Glomerular endothelial cell (primary cell): ENCODE measurements at regions not wholly inside any gene's neighbourhood (a gene's known extent, or its start where the extent isn't known, plus 50 kb on each side); places are given as distances from the start of the nearest gene placed in this dataset.
"Not testable (repeated sequence)": the region's sequence is repeated elsewhere in the genome, so short reads cannot be mapped to it uniquely, and the experiment has no call there.

ENCODE experiments used
- DNase-seq: peaks from one replicate; pipeline ENCODE4 v3.0.0-alpha.2; 2011; ENCODE audit warnings: low read depth, low spot score; ENCODE audit errors: extremely low read depth

GRCh38 chr15:96466389-96466947 lies 136.0 kb downstream of the NR2F2 start:
- no peak for DNase-seq

DNA sequence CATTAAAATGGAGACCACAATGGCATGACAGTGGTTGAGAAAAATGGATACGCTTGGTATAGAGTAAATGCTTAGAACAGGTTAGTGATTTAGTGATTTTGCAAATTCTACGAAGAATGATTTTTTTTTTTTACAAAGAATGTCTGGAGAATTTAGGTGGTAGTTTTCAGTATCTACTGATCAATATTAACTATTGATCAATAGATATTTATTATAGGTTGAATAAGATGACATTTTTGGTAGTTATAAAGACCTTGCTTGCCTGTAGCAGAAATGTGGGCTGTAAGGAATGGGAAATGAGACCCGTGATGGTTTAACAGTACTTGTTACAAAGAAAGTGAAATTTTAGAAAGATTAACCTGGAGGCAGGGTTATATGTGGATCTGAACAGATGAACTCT lies 137.5 kb downstream of the NR2F2 start:
- no peak for DNase-seq

GRCh38 chr15:96470681-96471310 lies 140.3 kb downstream of the NR2F2 start:
- DNase-seq = no peak

DNA sequence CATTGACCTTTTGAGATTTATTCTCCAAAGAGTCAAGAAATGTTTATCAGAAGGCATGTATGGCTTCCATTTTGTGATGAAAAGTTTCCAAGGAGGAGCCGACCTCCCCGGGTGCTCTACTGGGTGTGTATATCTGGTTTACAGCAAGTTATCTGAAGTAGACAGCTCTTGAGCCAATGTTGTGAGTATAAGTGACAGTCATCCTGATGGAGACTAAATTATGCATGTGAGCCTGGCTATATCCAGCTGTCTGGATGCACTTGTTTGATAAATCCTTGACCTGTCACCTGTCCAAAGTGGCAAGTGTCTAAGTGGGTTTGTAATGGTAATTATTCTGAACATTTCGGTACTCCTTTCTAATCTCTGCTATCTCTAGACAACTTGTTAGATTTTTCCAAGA lies 142.2 kb downstream of the NR2F2 start:
- DNase-seq = no peak

GRCh38 chr15:96473556-96473955 lies 143.1 kb downstream of the NR2F2 start:
- no peak for DNase-seq

- no peak for DNase-seq
These were observed 143.7 kb downstream of the NR2F2 start for GRCh38 chr15:96474231-96474664.

GRCh38 chr15:96477227-96477626 lies 146.7 kb downstream of the NR2F2 start:
- DNase-seq = no peak

DNA sequence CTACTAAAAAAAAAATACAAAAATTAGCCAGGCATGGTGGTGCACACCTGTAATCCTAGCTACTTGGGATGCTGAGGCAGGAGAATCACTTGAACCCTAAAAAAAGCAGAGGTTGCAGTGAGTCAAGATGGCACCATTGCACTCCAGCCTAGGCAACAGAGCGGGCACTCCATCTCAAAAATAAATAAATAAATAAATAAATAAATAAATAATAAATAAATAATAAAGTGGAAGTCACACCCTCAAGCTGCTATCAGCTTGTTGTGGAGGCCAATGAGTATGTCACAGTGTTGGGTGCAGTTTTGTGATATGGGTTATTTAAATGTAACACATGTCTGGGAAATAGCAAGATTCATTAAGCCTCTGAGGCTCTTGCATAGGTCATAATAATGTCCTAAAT lies 153.9 kb downstream of the NR2F2 start:
- DNase-seq = not testable (repeated sequence)

GRCh38 chr15:96484830-96485229 lies 154.3 kb downstream of the NR2F2 start:
- DNase-seq = no peak

- no peak for DNase-seq
These were observed 156.7 kb downstream of the NR2F2 start for GRCh38 chr15:96487245-96487644.

DNA sequence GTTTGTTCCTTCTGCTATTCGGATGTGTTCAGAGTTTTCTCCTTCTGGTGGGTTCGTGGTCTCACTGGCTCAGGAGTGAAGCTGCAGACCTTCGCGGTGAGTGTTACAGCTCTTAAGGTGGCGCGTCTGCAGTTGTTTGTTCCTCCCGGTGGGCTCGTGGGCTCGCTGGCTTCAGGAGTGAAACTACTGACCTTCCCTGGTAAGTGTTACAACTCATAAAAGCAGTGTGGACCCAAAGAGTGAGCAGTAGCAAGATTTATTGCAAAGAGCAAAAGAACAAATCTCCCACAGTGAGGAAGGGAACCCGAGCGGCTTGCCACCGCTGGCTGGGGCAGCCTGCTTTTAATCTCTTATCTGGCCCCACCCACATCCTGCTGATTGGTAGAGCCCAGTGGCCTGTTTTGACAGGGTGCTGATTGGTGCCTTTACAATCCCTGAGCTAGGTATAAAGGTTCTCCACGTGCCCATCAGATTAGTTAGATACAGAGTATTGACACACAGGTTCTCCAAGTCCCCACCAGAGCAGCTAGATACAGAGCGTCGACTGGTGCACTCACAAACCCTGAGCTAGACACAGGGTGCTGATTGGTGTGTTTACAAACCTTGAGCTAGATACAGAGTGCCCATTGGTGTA lies 160.7 kb downstream of the NR2F2 start:
- not testable (repeated sequence) for DNase-seq

DNA sequence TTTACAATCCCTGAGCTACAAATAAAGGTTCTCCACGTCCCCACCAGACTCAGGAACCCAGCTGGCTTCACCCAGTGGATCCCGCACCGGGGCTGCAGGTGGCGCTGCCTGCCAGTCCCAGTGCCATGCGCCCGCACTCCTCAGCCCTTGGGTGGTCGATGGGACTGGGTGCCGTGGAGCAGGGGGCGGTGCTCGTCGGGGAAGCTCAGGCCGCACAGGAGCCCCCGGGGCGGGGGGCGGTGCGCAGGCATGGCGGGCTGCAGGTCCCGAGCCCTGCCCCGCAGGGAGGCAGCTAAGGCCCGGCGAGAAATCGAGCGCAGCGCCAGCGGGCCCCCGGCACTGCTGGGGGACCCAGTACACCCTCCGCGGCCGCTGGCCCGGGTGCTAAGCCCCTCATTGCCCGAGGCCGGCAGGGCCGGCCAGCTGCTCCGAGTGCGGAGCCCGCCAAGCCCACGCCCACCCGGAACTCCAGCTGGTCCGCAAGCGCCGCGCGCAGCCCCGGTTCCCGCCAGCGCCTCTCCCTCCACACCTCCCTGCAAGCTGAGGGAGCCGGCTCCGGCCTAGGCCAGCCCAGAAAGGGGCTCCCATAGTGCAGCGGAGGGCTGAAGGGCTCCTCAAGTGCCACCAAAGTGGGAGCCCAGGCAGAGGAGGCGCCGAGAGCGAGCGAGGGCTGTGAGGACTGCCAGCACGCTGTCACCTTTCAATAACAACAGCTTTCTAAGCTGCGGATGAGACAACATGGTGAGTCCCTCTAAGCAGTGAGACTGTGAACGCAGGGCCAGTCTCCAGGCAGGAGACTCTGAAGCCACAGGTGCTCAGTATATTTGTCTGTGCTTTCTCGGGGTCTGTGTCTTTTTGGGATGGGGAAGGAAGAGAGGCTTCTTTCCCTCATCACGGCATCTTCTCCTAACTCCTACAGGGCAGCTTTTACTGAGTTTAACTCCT lies 161.5 kb downstream of the NR2F2 start:
- DNase-seq = not testable (repeated sequence)

DNA sequence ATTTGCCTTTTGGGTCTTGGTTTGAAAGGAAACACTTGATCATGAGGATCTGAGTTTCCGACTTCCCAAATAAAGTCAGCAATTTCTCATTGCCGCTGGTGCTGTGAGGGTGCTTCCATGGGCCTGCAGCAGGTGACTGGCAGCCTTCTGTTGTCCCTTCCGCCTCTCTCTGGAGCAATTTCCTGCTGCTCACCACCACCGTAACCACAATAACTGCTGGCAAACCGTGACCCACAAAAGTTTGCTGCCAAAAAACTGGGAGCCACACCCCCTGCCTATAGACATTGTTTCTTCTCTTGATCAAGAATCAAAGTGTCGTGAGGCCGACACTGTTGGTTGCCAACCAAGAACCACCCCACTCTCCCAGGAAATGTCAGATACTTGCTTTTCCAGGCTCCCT lies 164.0 kb downstream of the NR2F2 start:
- DNase-seq = no peak

DNA sequence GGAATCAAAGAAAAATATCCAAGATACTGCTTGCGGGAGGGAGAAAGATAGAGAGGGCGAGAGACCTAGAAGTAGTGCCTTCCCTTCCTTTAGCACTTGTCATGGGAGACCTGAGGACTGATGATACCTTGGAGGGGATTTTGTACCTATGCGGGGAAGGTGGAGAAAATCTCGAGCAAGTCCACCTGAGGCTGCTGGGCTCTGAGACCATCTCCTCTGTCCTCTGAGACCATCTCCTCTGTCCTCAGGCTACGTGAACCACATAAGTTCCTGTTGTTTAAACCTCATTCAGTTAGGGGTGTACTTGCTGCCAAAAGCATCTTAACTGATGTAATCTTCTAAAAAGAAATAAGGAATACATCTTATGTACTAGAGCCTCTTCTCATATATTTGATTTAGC lies 164.9 kb downstream of the NR2F2 start:
- no peak for DNase-seq

GRCh38 chr15:96497951-96498350 lies 167.5 kb downstream of the NR2F2 start:
- no peak for DNase-seq

DNA sequence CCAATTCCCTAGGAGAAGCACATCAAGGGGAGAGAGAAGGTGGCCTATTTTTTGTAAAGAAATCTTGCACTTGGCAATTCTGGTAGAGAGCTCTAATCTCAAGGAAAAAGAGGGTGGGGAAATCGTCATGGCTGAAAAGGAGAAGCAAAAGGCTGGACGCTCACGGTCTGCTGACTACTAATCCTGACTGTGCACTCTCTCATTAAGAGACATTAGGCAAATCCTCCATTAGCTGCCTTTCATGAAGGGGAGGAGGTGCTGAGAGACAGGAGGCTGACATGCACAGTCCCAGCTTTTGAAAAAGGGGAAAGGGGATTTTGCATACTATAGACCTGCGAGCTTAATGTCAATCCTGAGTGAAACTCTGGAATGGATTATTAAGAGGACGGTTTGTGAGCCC lies 170.0 kb downstream of the NR2F2 start:
- no peak for DNase-seq

- no peak for DNase-seq
These were observed 170.9 kb downstream of the NR2F2 start for GRCh38 chr15:96501362-96501761.

- DNase-seq = no peak
These were observed 171.7 kb downstream of the NR2F2 start for GRCh38 chr15:96502196-96502595.

- no peak for DNase-seq
These were observed 172.8 kb downstream of the NR2F2 start for GRCh38 chr15:96503276-96503675.

- DNase-seq = no peak
These were observed 173.9 kb downstream of the NR2F2 start for GRCh38 chr15:96504371-96504770.

- DNase-seq = no peak
These were observed 174.5 kb downstream of the NR2F2 start for GRCh38 chr15:96505014-96505413.
